Neuron (in vitro differentiated cells): ENCODE measurements at regions not wholly inside any gene's neighbourhood (a gene's known extent, or its start where the extent isn't known, plus 50 kb on each side); places are given as distances from the start of the nearest gene placed in this dataset.

Source experiments
- H2AFZ ChIP-seq: one replicate; pipeline ENCODE4 v1.6.1; 2013; ENCODE audit warnings: low read depth, mild to moderate bottlenecking, inconsistent platforms, low read length, moderate library complexity
- H3K27me3 ChIP-seq: one replicate; pipeline ENCODE4 v1.6.1; 2013; ENCODE audit warnings: low read length; ENCODE audit not compliant: insufficient read depth
- H3K36me3 ChIP-seq: one replicate; pipeline ENCODE4 v1.6.1; 2013; ENCODE audit warnings: low read length; ENCODE audit not compliant: insufficient read depth
- H3K4me1 ChIP-seq: one replicate; pipeline ENCODE4 v1.6.1; 2013; ENCODE audit warnings: low read length; ENCODE audit not compliant: insufficient read depth
- H3K4me3 ChIP-seq: 2 replicates; pipeline ENCODE4 v1.5.1; 2013; ENCODE audit warnings: mild to moderate bottlenecking, low read length, moderate library complexity
- H3K9me3 ChIP-seq: one replicate; pipeline ENCODE4 v1.6.1; 2013; ENCODE audit warnings: low read length

GRCh38 chr12:105706321-105706972, 376.0 kb downstream of the C12orf75 start:
- Histone ChIP-seq H2AFZ (no peak overlapping the region), H3K4me1 (peaks cover 17% of the 10 kb centered on the region), H3K4me3 (no peak overlapping the region), H3K36me3 (no peaks in the 10 kb centered on the region), H3K9me3 (peaks cover 4% of the 10 kb centered on the region), H3K27me3 (no peaks in the 10 kb centered on the region)

GRCh38 chr12:105706973-105707334, 376.5 kb downstream of the C12orf75 start:
- H3K4me3 ChIP-seq, result no peak overlapping the region
- peaks cover 17% of the 10 kb centered on the region for H3K4me1 ChIP-seq
- H3K9me3 ChIP-seq, result peaks cover 2% of the 10 kb centered on the region
- no peak overlapping the region for H2AFZ ChIP-seq
- no peaks in the 10 kb centered on the region for H3K36me3 ChIP-seq
- H3K27me3 ChIP-seq, result no peaks in the 10 kb centered on the region

DNA sequence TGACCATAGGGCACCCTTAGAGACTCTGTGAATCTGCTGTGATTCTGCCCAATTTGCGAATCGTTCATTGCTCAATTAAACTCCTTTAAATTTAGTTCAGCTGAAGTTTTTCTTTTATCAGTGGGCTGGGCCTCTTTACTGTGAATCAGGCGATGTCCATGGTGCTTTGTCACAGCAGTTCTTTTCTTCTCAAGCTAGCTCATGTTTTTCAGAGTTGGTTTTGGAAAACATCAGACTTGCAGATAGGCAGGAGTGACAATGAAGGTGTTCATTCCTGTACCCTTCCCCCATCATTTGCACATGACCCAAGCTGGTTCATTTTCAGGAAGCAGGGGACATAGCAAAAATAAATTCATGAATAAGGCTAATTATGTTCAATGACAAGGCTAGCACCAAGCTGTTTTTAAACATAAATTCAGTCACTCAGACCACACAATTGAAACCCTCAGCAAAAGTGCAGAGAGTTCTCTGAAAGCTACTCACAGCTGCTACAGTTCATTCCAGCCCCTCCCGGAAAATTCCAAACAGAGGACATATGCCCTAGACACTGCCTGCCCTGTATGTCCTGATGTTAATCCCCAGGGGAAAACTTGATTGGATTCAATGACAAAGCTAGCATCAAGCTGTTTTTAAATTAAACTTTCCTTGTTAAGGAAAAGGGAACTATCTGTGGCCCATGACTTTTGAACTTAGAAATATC, 383.3 kb downstream of the C12orf75 start:
- Histone ChIP-seq H2AFZ (peak overlapping the region; percentile 4), H3K36me3 (no peaks in the 10 kb centered on the region), H3K4me1 (peaks cover 19% of the 10 kb centered on the region), H3K27me3 (no peaks in the 10 kb centered on the region), H3K9me3 (no peaks in the 10 kb centered on the region), H3K4me3 (no peak overlapping the region)

- Histone ChIP-seq H3K36me3 (no peaks in the 10 kb centered on the region), H2AFZ (no peak overlapping the region), H3K27me3 (no peaks in the 10 kb centered on the region), H3K4me3 (no peak overlapping the region), H3K4me1 (peaks cover 37% of the 10 kb centered on the region), H3K9me3 (no peaks in the 10 kb centered on the region)
These were observed 386.1 kb downstream of the C12orf75 start for GRCh38 chr12:105716621-105717020.

- Histone ChIP-seq H3K9me3 (no peaks in the 10 kb centered on the region), H3K36me3 (no peaks in the 10 kb centered on the region), H2AFZ (no peak overlapping the region), H3K27me3 (no peaks in the 10 kb centered on the region), H3K4me1 (peaks cover 55% of the 10 kb centered on the region), H3K4me3 (no peak overlapping the region)
These were observed 390.7 kb downstream of the C12orf75 start for GRCh38 chr12:105721051-105721825.

DNA sequence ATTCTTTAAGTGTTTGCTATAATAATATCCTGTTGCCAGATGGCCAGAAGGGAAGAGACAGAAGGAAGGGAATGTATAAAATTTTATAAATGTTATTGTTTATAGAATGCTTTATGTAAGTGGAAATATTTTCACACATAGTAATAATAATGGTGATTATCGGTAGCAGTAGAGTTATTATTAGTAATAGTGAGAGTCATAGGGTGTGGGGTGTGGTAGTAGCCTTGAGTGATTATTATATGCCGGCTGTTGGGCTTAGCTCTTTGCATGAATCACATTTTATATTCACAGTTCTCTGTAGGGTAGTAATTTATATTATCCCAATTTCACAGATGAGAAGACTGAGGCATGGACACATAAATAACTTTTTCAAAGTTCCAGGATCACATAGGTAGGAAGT, 391.4 kb downstream of the C12orf75 start:
- H3K9me3 ChIP-seq, result no peaks in the 10 kb centered on the region
- H2AFZ ChIP-seq, result no peak overlapping the region
- H3K4me1 ChIP-seq, result peaks cover 55% of the 10 kb centered on the region
- no peak overlapping the region for H3K4me3 ChIP-seq
- no peaks in the 10 kb centered on the region for H3K36me3 ChIP-seq
- no peaks in the 10 kb centered on the region for H3K27me3 ChIP-seq

- Histone ChIP-seq H3K36me3 (no peaks in the 10 kb centered on the region), H2AFZ (no peak overlapping the region), H3K4me3 (no peak overlapping the region), H3K4me1 (peaks cover 58% of the 10 kb centered on the region), H3K9me3 (no peaks in the 10 kb centered on the region), H3K27me3 (no peaks in the 10 kb centered on the region)
These were observed 392.6 kb downstream of the C12orf75 start for GRCh38 chr12:105723066-105723465.

- Histone ChIP-seq H3K4me3 (no peak overlapping the region), H3K4me1 (peaks cover 63% of the 10 kb centered on the region), H3K27me3 (no peaks in the 10 kb centered on the region), H3K36me3 (no peaks in the 10 kb centered on the region), H2AFZ (no peak overlapping the region), H3K9me3 (no peaks in the 10 kb centered on the region)
These were observed 393.0 kb downstream of the C12orf75 start for GRCh38 chr12:105723494-105723893.

DNA sequence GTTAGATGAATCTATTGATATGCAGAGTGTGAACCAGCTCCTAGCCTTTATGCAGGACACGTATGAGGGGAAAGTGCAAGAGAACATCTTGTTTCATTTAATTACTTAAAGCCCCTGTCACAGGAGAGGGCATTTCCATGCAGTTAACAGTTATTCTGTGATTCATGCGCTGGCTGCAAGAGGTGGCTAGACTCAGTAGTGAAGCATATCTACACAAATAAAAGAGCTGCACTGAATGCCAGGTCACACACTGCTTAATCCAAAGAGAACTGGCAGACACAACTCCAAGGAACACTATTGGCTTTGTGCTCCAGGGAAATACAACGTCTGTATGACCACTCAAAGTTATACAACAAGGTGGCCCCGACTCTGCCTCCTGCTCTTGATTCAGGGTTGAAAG, 394.1 kb downstream of the C12orf75 start:
- Histone ChIP-seq H2AFZ (no peak overlapping the region), H3K4me1 (peaks cover 68% of the 10 kb centered on the region), H3K4me3 (no peak overlapping the region), H3K27me3 (no peaks in the 10 kb centered on the region), H3K9me3 (no peaks in the 10 kb centered on the region), H3K36me3 (no peaks in the 10 kb centered on the region)

GRCh38 chr12:105725054-105725453, 394.6 kb downstream of the C12orf75 start:
- peaks cover 66% of the 10 kb centered on the region for H3K4me1 ChIP-seq
- H3K9me3 ChIP-seq, result no peaks in the 10 kb centered on the region
- no peaks in the 10 kb centered on the region for H3K27me3 ChIP-seq
- no peaks in the 10 kb centered on the region for H3K36me3 ChIP-seq
- no peak overlapping the region for H2AFZ ChIP-seq
- no peak overlapping the region for H3K4me3 ChIP-seq

GRCh38 chr12:105729181-105729771, 398.8 kb downstream of the C12orf75 start:
- H3K27me3 ChIP-seq, result no peaks in the 10 kb centered on the region
- no peak overlapping the region for H2AFZ ChIP-seq
- H3K4me3 ChIP-seq, result no peak overlapping the region
- H3K36me3 ChIP-seq, result no peaks in the 10 kb centered on the region
- peaks cover 27% of the 10 kb centered on the region for H3K4me1 ChIP-seq
- H3K9me3 ChIP-seq, result no peaks in the 10 kb centered on the region

DNA sequence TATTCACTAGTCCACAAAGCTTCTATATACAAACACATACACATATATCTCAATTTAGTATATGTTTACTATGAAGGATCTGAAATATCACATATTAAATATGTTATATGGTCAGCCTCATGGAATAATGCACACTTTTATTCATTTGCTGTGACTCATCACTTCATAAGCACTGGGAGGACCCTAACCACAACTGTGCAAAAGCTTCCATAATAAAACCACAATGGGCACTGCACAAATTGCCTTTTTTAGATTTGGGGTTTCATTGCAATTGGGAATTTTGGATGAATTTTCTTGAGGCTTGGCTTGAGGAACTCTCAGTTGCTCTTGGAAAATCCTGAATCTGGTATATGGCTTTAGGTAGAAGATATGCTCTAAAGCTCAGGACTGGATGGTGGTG, 399.4 kb downstream of the C12orf75 start:
- no peaks in the 10 kb centered on the region for H3K36me3 ChIP-seq
- no peak overlapping the region for H2AFZ ChIP-seq
- H3K9me3 ChIP-seq, result no peaks in the 10 kb centered on the region
- peaks cover 21% of the 10 kb centered on the region for H3K4me1 ChIP-seq
- no peak overlapping the region for H3K4me3 ChIP-seq
- no peaks in the 10 kb centered on the region for H3K27me3 ChIP-seq

GRCh38 chr12:105733579-105733978, 403.1 kb downstream of the C12orf75 start:
- H3K9me3 ChIP-seq, result no peaks in the 10 kb centered on the region
- H3K36me3 ChIP-seq, result no peaks in the 10 kb centered on the region
- no peak overlapping the region for H2AFZ ChIP-seq
- H3K4me1 ChIP-seq, result peaks cover 13% of the 10 kb centered on the region
- no peak overlapping the region for H3K4me3 ChIP-seq
- H3K27me3 ChIP-seq, result no peaks in the 10 kb centered on the region
